ENCODE measurements at regions not wholly inside any gene's neighbourhood (a gene's known extent, or its start where the extent isn't known, plus 50 kb on each side); places are given as distances from the start of the nearest gene placed in this dataset.

- no peak for DNase-seq
These were observed 343.0 kb downstream of the NUF2 start for GRCh38 chr1:163664671-163665335.

GRCh38 chr1:163668472-163668871, 346.7 kb downstream of the NUF2 start:
- DNase-seq, result no peak

GRCh38 chr1:163670989-163671757, 349.4 kb downstream of the NUF2 start:
- DNase-seq, result no peak

GRCh38 chr1:163672976-163673758, 351.4 kb downstream of the NUF2 start:
- DNase-seq, result no peak

- no peak for DNase-seq
These were observed 352.0 kb downstream of the NUF2 start for GRCh38 chr1:163673759-163674151.

GRCh38 chr1:163674236-163674635, 352.5 kb downstream of the NUF2 start:
- DNase-seq, result no peak

- no peak for DNase-seq
These were observed 363.0 kb downstream of the NUF2 start for GRCh38 chr1:163684785-163685184.

- DNase-seq, result no peak
These were observed 370.5 kb downstream of the NUF2 start for GRCh38 chr1:163692266-163692665.

GRCh38 chr1:163697137-163697536, 375.4 kb downstream of the NUF2 start:
- DNase-seq, result no peak

GRCh38 chr1:163701783-163702374, 380.1 kb downstream of the NUF2 start:
- DNase-seq, result no peak

- DNase-seq, result no peak
These were observed 382.0 kb downstream of the NUF2 start for GRCh38 chr1:163703794-163704193.

- DNase-seq, result no peak
These were observed 385.2 kb downstream of the NUF2 start for GRCh38 chr1:163706915-163707314.

GRCh38 chr1:163709636-163710035, 387.9 kb downstream of the NUF2 start:
- no peak for DNase-seq

- DNase-seq, result no peak
These were observed 390.6 kb downstream of the NUF2 start for GRCh38 chr1:163712321-163712720.

GRCh38 chr1:163720294-163720693, 398.5 kb downstream of the NUF2 start:
- DNase-seq, result no peak

- DNase-seq, result no peak
These were observed 403.8 kb downstream of the NUF2 start for GRCh38 chr1:163725551-163725950.

- DNase-seq, result no peak
These were observed 408.7 kb downstream of the NUF2 start for GRCh38 chr1:163730411-163730821.

GRCh38 chr1:163737261-163737660, 415.5 kb downstream of the NUF2 start:
- DNase-seq, result no peak

- no peak for DNase-seq
These were observed 422.6 kb downstream of the NUF2 start for GRCh38 chr1:163744301-163744887.

GRCh38 chr1:163745204-163745603, 423.4 kb downstream of the NUF2 start:
- DNase-seq, result no peak

- no peak for DNase-seq
These were observed 425.5 kb downstream of the NUF2 start for GRCh38 chr1:163747261-163747660.

- DNase-seq, result no peak
These were observed 426.1 kb downstream of the NUF2 start for GRCh38 chr1:163747855-163748254.
